Prostate gland (tissue), 2 donors: ENCODE measurements at regions not wholly inside any gene's neighbourhood (a gene's known extent, or its start where the extent isn't known, plus 50 kb on each side); places are given as distances from the start of the nearest gene placed in this dataset.

Experiments
- DNase-seq: peaks from one replicate; pipeline ENCODE4 v3.0.0-alpha.2; 2019; ENCODE audit warnings: low spot score
- H3K27ac ChIP-seq, 2 donors: fragments of 200-600 bp; sonication (generic); 2 replicates each; pipeline ENCODE4 v1.5.1; 2017 to 2019
- H3K27me3 ChIP-seq: fragments of 200-600 bp; sonication (generic); replicated peaks from 2 replicates; pipeline ENCODE4 v1.5.1; 2019; ENCODE audit not compliant: insufficient read depth
- H3K36me3 ChIP-seq, 2 donors: fragments of 200-600 bp; sonication (generic); 1 replicate in 1 of 2; 2 replicates in 1 of 2; pipeline versions ENCODE4 v1.5.1 to v1.8.1; 2017 to 2019
- H3K4me1 ChIP-seq: fragments of 200-600 bp; sonication (generic); replicated peaks from 2 replicates; pipeline ENCODE4 v1.5.1; 2019
- H3K4me3 ChIP-seq, 2 donors: fragments of 200-600 bp; sonication (generic); 2 replicates each; pipeline ENCODE4 v1.5.1; 2017 to 2019
- H3K9me3 ChIP-seq: fragments of 200-600 bp; sonication (generic); 2 replicates; pipeline ENCODE4 v1.5.1; 2017
- POLR2A ChIP-seq: fragments of 450-650 bp; IDR thresholded peaks from one replicate; pipeline ENCODE4 v1.6.1; 2016; ENCODE audit warnings: antibody characterized with exemption, mild to moderate bottlenecking
- POLR2AphosphoS5 ChIP-seq: sonication (generic); formaldehyde crosslinking; IDR thresholded peaks from one replicate; pipeline ENCODE4 v1.6.1; 2017; ENCODE audit warnings: antibody characterized with exemption
- WGBS: methylation state at CpG from one replicate; pipeline ENCODE4 v1.1.5; 2018; 5-methylcytosine and 5-hydroxymethylcytosine counted together
- intact Hi-C: fragments of 100-400 bp; cut with DNase I; formaldehyde crosslinking; loops from one replicate; pipeline ENCODE4 v1.14.2; 2022
- TF ChIP-seq, protein P1 (sequence below), 4 experiments: fragments of 200-600 bp in 2 of 4; fragments of 450-650 bp in 2 of 4; sonication (generic) in 2 of 4; IDR thresholded peaks; 1 replicate in 3 of 4; 2 replicates in 1 of 4; pipeline ENCODE4 v1.5.1; 2016 to 2019; ENCODE audit warnings: antibody characterized with exemption in 4 of 4, mild to moderate bottlenecking in 2 of 4, moderate library complexity in 2 of 4

DNA sequence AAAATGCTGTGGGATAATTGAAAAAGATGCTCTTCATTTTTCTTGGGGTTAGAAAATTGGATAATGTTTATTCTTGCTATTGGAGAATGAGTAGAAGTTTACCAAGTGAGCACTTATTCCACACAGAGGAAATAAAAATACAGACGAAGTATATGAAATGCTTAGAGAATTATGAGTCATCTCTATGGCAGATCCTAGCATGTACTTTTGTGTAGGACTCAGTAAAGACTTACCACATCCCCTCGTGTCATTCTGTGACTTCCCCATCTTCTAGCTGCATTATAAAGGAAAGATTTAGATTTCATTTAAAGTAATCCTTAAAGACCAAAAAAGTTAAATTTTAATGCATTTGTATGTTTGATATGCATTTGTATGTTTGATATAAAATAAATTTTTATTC, 685.6 kb downstream of the TBC1D32 start:
- Histone ChIP-seq H3K9me3 (no peaks in the 10 kb centered on the region), H3K4me1 (no peaks in the 10 kb centered on the region), H3K4me3 (no peak overlapping the region), H3K27ac (no peak overlapping the region), H3K36me3 (no peaks in the 10 kb centered on the region), H3K27me3 (no peaks in the 10 kb centered on the region)
- TF ChIP-seq POLR2AphosphoS5 (no peak), POLR2A (no peak)
- TF ChIP-seq, protein P1, sequence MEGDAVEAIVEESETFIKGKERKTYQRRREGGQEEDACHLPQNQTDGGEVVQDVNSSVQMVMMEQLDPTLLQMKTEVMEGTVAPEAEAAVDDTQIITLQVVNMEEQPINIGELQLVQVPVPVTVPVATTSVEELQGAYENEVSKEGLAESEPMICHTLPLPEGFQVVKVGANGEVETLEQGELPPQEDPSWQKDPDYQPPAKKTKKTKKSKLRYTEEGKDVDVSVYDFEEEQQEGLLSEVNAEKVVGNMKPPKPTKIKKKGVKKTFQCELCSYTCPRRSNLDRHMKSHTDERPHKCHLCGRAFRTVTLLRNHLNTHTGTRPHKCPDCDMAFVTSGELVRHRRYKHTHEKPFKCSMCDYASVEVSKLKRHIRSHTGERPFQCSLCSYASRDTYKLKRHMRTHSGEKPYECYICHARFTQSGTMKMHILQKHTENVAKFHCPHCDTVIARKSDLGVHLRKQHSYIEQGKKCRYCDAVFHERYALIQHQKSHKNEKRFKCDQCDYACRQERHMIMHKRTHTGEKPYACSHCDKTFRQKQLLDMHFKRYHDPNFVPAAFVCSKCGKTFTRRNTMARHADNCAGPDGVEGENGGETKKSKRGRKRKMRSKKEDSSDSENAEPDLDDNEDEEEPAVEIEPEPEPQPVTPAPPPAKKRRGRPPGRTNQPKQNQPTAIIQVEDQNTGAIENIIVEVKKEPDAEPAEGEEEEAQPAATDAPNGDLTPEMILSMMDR (IDR thresholded peaks at IDR 0.05): no peak
- intact Hi-C loops: no loop called here
- no peak for DNase-seq
- 23% methylated on average over 2 of the region's 2 CpGs for WGBS

DNA sequence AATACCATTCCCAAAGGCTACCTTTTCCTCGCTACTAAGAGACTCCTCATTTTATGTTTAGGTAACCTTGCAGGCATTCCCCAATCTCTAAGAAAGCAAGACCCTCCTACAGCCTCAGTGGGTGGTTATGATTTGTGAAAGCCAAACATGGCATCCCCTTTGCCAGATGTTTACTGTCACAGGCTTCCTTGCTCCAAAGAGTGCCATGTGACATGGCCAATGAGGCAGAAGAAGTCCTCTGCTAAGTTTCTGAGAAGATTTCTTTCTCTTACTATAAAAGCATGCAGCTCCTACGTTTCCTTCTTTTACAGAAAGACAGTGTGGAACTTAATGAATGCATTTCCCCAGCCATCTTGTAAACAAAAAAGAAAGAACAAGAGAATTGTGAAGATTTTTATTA, 688.2 kb downstream of the TBC1D32 start:
- no peak for DNase-seq
- Histone ChIP-seq H3K4me1 (no peaks in the 10 kb centered on the region), H3K27me3 (no peaks in the 10 kb centered on the region), H3K27ac (no peak overlapping the region), H3K9me3 (no peaks in the 10 kb centered on the region), H3K4me3 (no peak overlapping the region), H3K36me3 (no peaks in the 10 kb centered on the region)
- TF ChIP-seq, protein P1 (IDR thresholded peaks at IDR 0.05): no peak
- intact Hi-C loops: no loop called here
- 7% methylated on average over 2 of the region's 2 CpGs for WGBS

DNA sequence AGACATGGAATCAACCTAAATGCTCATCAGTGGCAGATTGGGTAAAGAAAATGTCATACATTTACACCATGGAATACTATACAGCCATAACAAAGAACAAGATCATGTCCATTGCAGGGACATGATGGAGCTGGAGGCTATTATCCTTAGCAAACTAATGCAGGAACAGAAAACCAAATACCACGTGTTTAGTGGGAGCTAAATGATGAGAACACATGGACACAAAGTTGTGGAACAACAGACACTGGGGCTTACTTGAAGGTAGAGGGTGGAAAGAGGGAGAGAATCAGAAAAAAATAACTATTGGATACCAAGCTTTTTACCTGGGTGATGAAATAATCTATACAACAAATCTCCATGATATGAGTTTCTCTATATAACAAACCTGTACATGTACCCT, 701.3 kb downstream of the TBC1D32 start:
- no peaks in the 10 kb centered on the region for H3K27me3 ChIP-seq
- DNase-seq: no peak
- H3K27ac ChIP-seq: no peak overlapping the region
- H3K4me1 ChIP-seq: no peaks in the 10 kb centered on the region
- TF ChIP-seq POLR2A: no peak
- no peak for TF ChIP-seq POLR2AphosphoS5
- TF ChIP-seq, protein P1 (IDR thresholded peaks at IDR 0.05): no peak
- H3K4me3 ChIP-seq: no peak overlapping the region
- no peaks in the 10 kb centered on the region for H3K36me3 ChIP-seq
- intact Hi-C loops: no loop called here
- H3K9me3 ChIP-seq: no peaks in the 10 kb centered on the region
- 70% methylated on average over 1 of the region's 1 CpG for WGBS

DNA sequence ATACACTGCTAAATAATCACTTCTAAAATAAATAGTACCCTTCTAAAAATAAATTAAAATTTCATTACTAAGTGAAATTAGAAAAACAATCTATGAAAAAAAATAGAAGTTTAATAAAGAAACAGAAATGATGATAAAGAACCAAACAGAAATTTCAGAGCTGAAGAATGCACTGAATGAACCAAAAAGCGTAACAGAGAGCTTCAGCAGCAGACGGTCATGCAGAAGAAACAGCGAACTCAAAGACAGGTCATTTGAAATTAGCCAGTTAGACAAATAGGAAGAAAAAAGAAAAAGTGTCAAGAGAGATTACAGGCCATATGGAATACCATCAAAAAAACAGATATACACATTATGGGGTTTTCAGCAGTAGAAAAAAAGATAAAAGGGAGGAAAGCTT, 706.7 kb downstream of the TBC1D32 start:
- H3K4me1 ChIP-seq: no peaks in the 10 kb centered on the region
- intact Hi-C loops: no loop called here
- 95% methylated on average over 3 of the region's 3 CpGs for WGBS
- no peak overlapping the region for H3K4me3 ChIP-seq
- no peaks in the 10 kb centered on the region for H3K36me3 ChIP-seq
- no peak for TF ChIP-seq POLR2AphosphoS5
- no peak for DNase-seq
- no peaks in the 10 kb centered on the region for H3K9me3 ChIP-seq
- H3K27me3 ChIP-seq: no peaks in the 10 kb centered on the region
- no peak overlapping the region for H3K27ac ChIP-seq

DNA sequence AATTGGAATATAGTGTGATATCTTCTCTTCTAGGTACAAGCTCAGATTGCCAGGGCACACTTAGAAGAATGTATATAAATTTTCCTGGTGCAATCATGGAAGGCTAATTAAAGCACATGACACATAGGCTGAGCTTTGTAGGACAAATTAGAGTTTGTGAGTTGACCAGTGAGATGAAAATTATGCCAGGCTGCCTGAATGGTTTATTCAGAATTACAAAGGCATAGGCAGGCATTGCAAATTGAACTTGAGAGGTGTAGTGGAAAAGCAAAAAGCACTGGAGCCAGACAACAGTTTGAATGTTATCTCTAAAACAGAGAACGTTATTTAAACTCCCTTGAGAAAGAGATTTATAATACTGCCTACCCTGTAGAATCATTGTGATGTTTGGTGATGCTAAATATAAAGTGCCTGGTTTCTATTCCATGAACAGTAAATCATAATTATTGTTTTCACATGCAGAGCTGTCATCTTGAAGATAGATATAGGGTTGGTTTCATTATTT, 712.1 kb downstream of the TBC1D32 start:
- no peak for TF ChIP-seq POLR2AphosphoS5
- TF ChIP-seq, protein P1 (IDR thresholded peaks at IDR 0.05): no peak
- TF ChIP-seq POLR2A: no peak
- 16% methylated on average over 1 of the region's 1 CpG for WGBS
- no peaks in the 10 kb centered on the region for H3K27me3 ChIP-seq

More for the DNA sequence above, 712.1 kb downstream of the TBC1D32 start:
- intact Hi-C loops: no loop called here
- Histone ChIP-seq H3K27ac (no peak overlapping the region), H3K9me3 (no peaks in the 10 kb centered on the region), H3K4me1 (no peaks in the 10 kb centered on the region), H3K36me3 (no peaks in the 10 kb centered on the region), H3K4me3 (no peak overlapping the region)
- DNase-seq: no peak
